Mucosa of stomach (tissue), 1 donor: ENCODE measurements at regions not wholly inside any gene's neighbourhood (a gene's known extent, or its start where the extent isn't known, plus 50 kb on each side); places are given as distances from the start of the nearest gene placed in this dataset.

Experiments used
- H3K27me3 ChIP-seq: one replicate; pipeline ENCODE4 v1.7.0; 2013; ENCODE audit warnings: mild to moderate bottlenecking, low read length; ENCODE audit not compliant: control insufficient read depth, insufficient read depth
- H3K36me3 ChIP-seq: one replicate; pipeline ENCODE4 v1.7.0; 2013; ENCODE audit warnings: low read length; ENCODE audit not compliant: control insufficient read depth, insufficient read depth
- H3K4me1 ChIP-seq: one replicate; pipeline ENCODE4 v1.7.0; 2013; ENCODE audit warnings: mild to moderate bottlenecking, low read length; ENCODE audit not compliant: control insufficient read depth, insufficient read depth
- H3K4me3 ChIP-seq: one replicate; pipeline ENCODE4 v1.7.0; 2013; ENCODE audit warnings: low read length
- H3K9ac ChIP-seq: one replicate; pipeline ENCODE4 v1.7.0; 2013; ENCODE audit warnings: mild to moderate bottlenecking, low read length, moderate library complexity
- H3K9me3 ChIP-seq: one replicate; pipeline ENCODE4 v1.7.0; 2013; ENCODE audit warnings: mild to moderate bottlenecking, low read length, moderate library complexity; ENCODE audit not compliant: control insufficient read depth
- donor health status: Pancreatic carcinoma.

- Histone ChIP-seq H3K9ac (no peak overlapping the region), H3K9me3 (no peaks in the 10 kb centered on the region), H3K4me1 (no peaks in the 10 kb centered on the region), H3K36me3 (no peaks in the 10 kb centered on the region), H3K27me3 (no peaks in the 10 kb centered on the region), H3K4me3 (no peak overlapping the region)
Observed at GRCh38 chrX:7262551-7262950, 114.6 kb upstream of the PUDP start.

- no peak overlapping the region for H3K4me3 ChIP-seq
- H3K4me1 ChIP-seq: no peaks in the 10 kb centered on the region
- H3K9me3 ChIP-seq: no peaks in the 10 kb centered on the region
- H3K9ac ChIP-seq: no peak overlapping the region
- no peaks in the 10 kb centered on the region for H3K27me3 ChIP-seq
- H3K36me3 ChIP-seq: no peaks in the 10 kb centered on the region
Observed at GRCh38 chrX:7261672-7262332, 113.8 kb upstream of the PUDP start.

- Histone ChIP-seq H3K27me3 (no peaks in the 10 kb centered on the region), H3K4me3 (no peak overlapping the region), H3K36me3 (no peaks in the 10 kb centered on the region), H3K4me1 (peaks cover 15% of the 10 kb centered on the region), H3K9me3 (no peaks in the 10 kb centered on the region), H3K9ac (no peak overlapping the region)
Observed at GRCh38 chrX:7254144-7254543, 106.2 kb upstream of the PUDP start.

- no peaks in the 10 kb centered on the region for H3K27me3 ChIP-seq
- no peak overlapping the region for H3K4me3 ChIP-seq
Observed at GRCh38 chrX:7253565-7253964, 105.6 kb upstream of the PUDP start.

GRCh38 chrX:7252013-7252610 lies 104.2 kb upstream of the PUDP start:
- Histone ChIP-seq H3K36me3 (no peaks in the 10 kb centered on the region), H3K4me3 (no peak overlapping the region), H3K9ac (peak overlapping the region; percentile 57), H3K9me3 (no peaks in the 10 kb centered on the region), H3K27me3 (no peaks in the 10 kb centered on the region), H3K4me1 (peaks cover 15% of the 10 kb centered on the region)

More at GRCh38 chrX:7253565-7253964, 105.6 kb upstream of the PUDP start:
- H3K4me1 ChIP-seq: peaks cover 15% of the 10 kb centered on the region
- H3K9me3 ChIP-seq: no peaks in the 10 kb centered on the region
- no peaks in the 10 kb centered on the region for H3K36me3 ChIP-seq
- H3K9ac ChIP-seq: no peak overlapping the region

GRCh38 chrX:7247346-7247745 lies 99.4 kb upstream of the PUDP start:
- Histone ChIP-seq H3K9me3 (no peaks in the 10 kb centered on the region), H3K36me3 (no peaks in the 10 kb centered on the region), H3K27me3 (no peaks in the 10 kb centered on the region), H3K9ac (no peak overlapping the region), H3K4me3 (no peak overlapping the region), H3K4me1 (peaks cover 7% of the 10 kb centered on the region)

- no peaks in the 10 kb centered on the region for H3K9me3 ChIP-seq
- no peak overlapping the region for H3K4me3 ChIP-seq
- H3K4me1 ChIP-seq: no peaks in the 10 kb centered on the region
- no peaks in the 10 kb centered on the region for H3K27me3 ChIP-seq
- no peaks in the 10 kb centered on the region for H3K36me3 ChIP-seq
- H3K9ac ChIP-seq: no peak overlapping the region
Observed at GRCh38 chrX:7244405-7244804, 96.5 kb upstream of the PUDP start.

GRCh38 chrX:7242613-7243012 lies 94.7 kb upstream of the PUDP start:
- Histone ChIP-seq H3K36me3 (no peaks in the 10 kb centered on the region), H3K9ac (no peak overlapping the region), H3K9me3 (no peaks in the 10 kb centered on the region), H3K27me3 (no peaks in the 10 kb centered on the region), H3K4me1 (no peaks in the 10 kb centered on the region), H3K4me3 (no peak overlapping the region)

- H3K4me1 ChIP-seq: no peaks in the 10 kb centered on the region
- H3K4me3 ChIP-seq: no peak overlapping the region
- H3K36me3 ChIP-seq: no peaks in the 10 kb centered on the region
- no peaks in the 10 kb centered on the region for H3K27me3 ChIP-seq
- no peaks in the 10 kb centered on the region for H3K9me3 ChIP-seq
- H3K9ac ChIP-seq: no peak overlapping the region
Observed at GRCh38 chrX:7240929-7241328, 93.0 kb upstream of the PUDP start.

GRCh38 chrX:7235071-7235470 lies 87.1 kb upstream of the PUDP start:
- Histone ChIP-seq H3K9ac (no peak overlapping the region), H3K4me3 (no peak overlapping the region), H3K4me1 (no peaks in the 10 kb centered on the region), H3K36me3 (no peaks in the 10 kb centered on the region), H3K27me3 (no peaks in the 10 kb centered on the region), H3K9me3 (no peaks in the 10 kb centered on the region)

GRCh38 chrX:7233580-7234406 lies 85.8 kb upstream of the PUDP start:
- no peaks in the 10 kb centered on the region for H3K36me3 ChIP-seq
- no peaks in the 10 kb centered on the region for H3K27me3 ChIP-seq
- H3K9ac ChIP-seq: no peak overlapping the region
- no peaks in the 10 kb centered on the region for H3K9me3 ChIP-seq
- H3K4me3 ChIP-seq: no peak overlapping the region
- H3K4me1 ChIP-seq: no peaks in the 10 kb centered on the region

- H3K27me3 ChIP-seq: no peaks in the 10 kb centered on the region
- no peaks in the 10 kb centered on the region for H3K36me3 ChIP-seq
- no peaks in the 10 kb centered on the region for H3K4me1 ChIP-seq
- no peak overlapping the region for H3K9ac ChIP-seq
- H3K4me3 ChIP-seq: no peak overlapping the region
- H3K9me3 ChIP-seq: no peaks in the 10 kb centered on the region
Observed at GRCh38 chrX:7228226-7228625, 80.3 kb upstream of the PUDP start.
